ENCODE measurements at regions not wholly inside any gene's neighbourhood (a gene's known extent, or its start where the extent isn't known, plus 50 kb on each side); places are given as distances from the start of the nearest gene placed in this dataset.

- intact Hi-C loops (cut with micrococcal nuclease), result no loop called here
These were observed 125.4 kb downstream of the ATPSCKMT start for GRCh38 chr5:10124287-10124686.

More at GRCh38 chr5:10124287-10124686, 125.4 kb downstream of the ATPSCKMT start:
- H2BK15ac ChIP-seq (ENCODE audit: low read depth, low read length), result no peak overlapping the region
- dilution Hi-C loops (cut with HindIII; ENCODE audit: low sequenced_read_pairs, unreplicated experiment) (no loop called here), in situ Hi-C loops (cut with MboI; ENCODE audit: low sequenced_read_pairs) (no loop called here)
- no peak overlapping the region for H3K14ac ChIP-seq (replicated peaks; ENCODE audit: low read depth, low read length)
- no peak overlapping the region for H3K56ac ChIP-seq (ENCODE audit: extremely low read depth, insufficient read depth, low read length)
- H3K9ac ChIP-seq (ENCODE audit: low read depth, low read length), result no peak overlapping the region
- no peak overlapping the region for H2AFZ ChIP-seq (replicated peaks; ENCODE audit: low read length, poor library complexity)
- no peak overlapping the region for H3K23ac ChIP-seq (ENCODE audit: low read depth, low read length)
- H2BK5ac ChIP-seq (ENCODE audit: low read depth, low read length, poor library complexity, severe bottlenecking), result no peak overlapping the region
- 76% methylated on average over 6 of the region's 9 CpGs; no CpG with 5 or more reads in 1 of the 2 experiments for WGBS, 2 experiments (ENCODE audit: extremely low coverage in 2 of 2, insufficient read length in 1 of 2)
- no peaks in the 10 kb centered on the region for H3K9me1 ChIP-seq (ENCODE audit: insufficient read depth, low read length)
- H3K4me3 ChIP-seq (ENCODE audit: insufficient read depth, low read depth, low read length), result no peak overlapping the region
- H2AK9ac ChIP-seq (replicated peaks; ENCODE audit: low read depth, low read length, poor library complexity), result no peak overlapping the region
- POLR2A ChIA-PET (ENCODE audit: unreplicated experiment), result interaction anchor here (0.5 to 0.6 kb wide), 2 partner anchors 8 to 407 kb away, joined by 3 read pairs; no protein-coding TSS in a partner anchor
- H3K4me1 ChIP-seq (ENCODE audit: control insufficient read depth, insufficient read depth, low read length), result no peaks in the 10 kb centered on the region
- TF ChIP-seq MXI1 (IDR thresholded peaks at IDR 0.05; ENCODE audit: borderline replicate concordance, low read depth, low read length), result no peak
- no peak for TF ChIP-seq NFE2L2 (IDR thresholded peaks at IDR 0.05; ENCODE audit: low read depth, low read length)
- no peak for TF ChIP-seq BHLHE40 (IDR thresholded peaks at IDR 0.05; ENCODE audit: low read depth, low read length)
- no peak for TF ChIP-seq RFX5 (IDR thresholded peaks at IDR 0.05; ENCODE audit: low read depth, low read length)
- no peak for TF ChIP-seq MAFK (IDR thresholded peaks at IDR 0.05; ENCODE audit: low read depth, low read length)
- TF ChIP-seq, protein P1, sequence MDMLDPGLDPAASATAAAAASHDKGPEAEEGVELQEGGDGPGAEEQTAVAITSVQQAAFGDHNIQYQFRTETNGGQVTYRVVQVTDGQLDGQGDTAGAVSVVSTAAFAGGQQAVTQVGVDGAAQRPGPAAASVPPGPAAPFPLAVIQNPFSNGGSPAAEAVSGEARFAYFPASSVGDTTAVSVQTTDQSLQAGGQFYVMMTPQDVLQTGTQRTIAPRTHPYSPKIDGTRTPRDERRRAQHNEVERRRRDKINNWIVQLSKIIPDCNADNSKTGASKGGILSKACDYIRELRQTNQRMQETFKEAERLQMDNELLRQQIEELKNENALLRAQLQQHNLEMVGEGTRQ (IDR thresholded peaks at IDR 0.05; ENCODE audit: low read depth, low read length), result no peak
- no peak for TF ChIP-seq RCOR1 (IDR thresholded peaks at IDR 0.05; ENCODE audit: insufficient replicate concordance, low read length)
- no peak for TF ChIP-seq CHD1 (IDR thresholded peaks at IDR 0.05; ENCODE audit: low read depth, low read length)
- TF ChIP-seq POLR2A (IDR thresholded peaks at IDR 0.05; ENCODE audit: low read depth, low read length), result no peak
- no peak for TF ChIP-seq CEBPB (IDR thresholded peaks at IDR 0.05; ENCODE audit: low read depth, low read length)
- TF ChIP-seq, protein P2, sequence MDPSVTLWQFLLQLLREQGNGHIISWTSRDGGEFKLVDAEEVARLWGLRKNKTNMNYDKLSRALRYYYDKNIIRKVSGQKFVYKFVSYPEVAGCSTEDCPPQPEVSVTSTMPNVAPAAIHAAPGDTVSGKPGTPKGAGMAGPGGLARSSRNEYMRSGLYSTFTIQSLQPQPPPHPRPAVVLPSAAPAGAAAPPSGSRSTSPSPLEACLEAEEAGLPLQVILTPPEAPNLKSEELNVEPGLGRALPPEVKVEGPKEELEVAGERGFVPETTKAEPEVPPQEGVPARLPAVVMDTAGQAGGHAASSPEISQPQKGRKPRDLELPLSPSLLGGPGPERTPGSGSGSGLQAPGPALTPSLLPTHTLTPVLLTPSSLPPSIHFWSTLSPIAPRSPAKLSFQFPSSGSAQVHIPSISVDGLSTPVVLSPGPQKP (IDR thresholded peaks at IDR 0.05; ENCODE audit: borderline replicate concordance, low read depth, low read length), result no peak
- no peak for TF ChIP-seq MAZ (IDR thresholded peaks at IDR 0.05; ENCODE audit: borderline replicate concordance, low read depth, low read length)
- TF ChIP-seq RAD21 (IDR thresholded peaks at IDR 0.05; ENCODE audit: low read length), result no peak
- TF ChIP-seq FOS (IDR thresholded peaks at IDR 0.05; ENCODE audit: low read depth, low read length), result no peak
- no peak for TF ChIP-seq SMC3 (IDR thresholded peaks at IDR 0.05; ENCODE audit: low read depth, low read length)
- no peak overlapping the region for H2BK120ac ChIP-seq (ENCODE audit: low read depth, low read length)
- no peak overlapping the region for H3K18ac ChIP-seq (ENCODE audit: low read depth, low read length)
- H3K4me2 ChIP-seq (ENCODE audit: low read depth, low read length), result no peak overlapping the region
- H4K8ac ChIP-seq (ENCODE audit: low read depth in 2 of 2, low read length in 2 of 2), result no peak overlapping the region
- H3K4ac ChIP-seq (ENCODE audit: low read depth, low read length), result no peak overlapping the region
- H3K27me3 ChIP-seq (ENCODE audit: control insufficient read depth, insufficient read depth, low read length), result no peaks in the 10 kb centered on the region
- no peaks in the 10 kb centered on the region for H3K9me3 ChIP-seq (ENCODE audit: control insufficient read depth, insufficient read depth, low read length)
- BruUV-seq (replicated peaks), result no TSS peak
- no peaks in the 10 kb centered on the region for H3K79me1 ChIP-seq (ENCODE audit: low read depth in 1 of 2, low read length in 2 of 2)
- H2AK5ac ChIP-seq (ENCODE audit: low read depth, low read length), result no peak overlapping the region
- no peaks in the 10 kb centered on the region for H3K36me3 ChIP-seq (ENCODE audit: control insufficient read depth, insufficient read depth, low read length)
- ATAC-seq (ENCODE audit: low read depth) (no peak), DNase-seq (no peak)
- no peak overlapping the region for H4K5ac ChIP-seq (ENCODE audit: low read depth, low read length)
- H4K20me1 ChIP-seq (ENCODE audit: insufficient read depth, low read length), result no peaks in the 10 kb centered on the region
- no peak overlapping the region for H4K91ac ChIP-seq (ENCODE audit: insufficient read depth, low read depth, low read length)
- H3K27ac ChIP-seq (ENCODE audit: insufficient read depth, low read length), result no peak overlapping the region
- no peak overlapping the region for H2BK20ac ChIP-seq (ENCODE audit: low read depth, low read length)
- CTCF ChIA-PET, result no interaction called here

Data from IMR-90 (cell line).